ENCODE measurements at regions not wholly inside any gene's neighbourhood (a gene's known extent, or its start where the extent isn't known, plus 50 kb on each side); places are given as distances from the start of the nearest gene placed in this dataset.

DNA sequence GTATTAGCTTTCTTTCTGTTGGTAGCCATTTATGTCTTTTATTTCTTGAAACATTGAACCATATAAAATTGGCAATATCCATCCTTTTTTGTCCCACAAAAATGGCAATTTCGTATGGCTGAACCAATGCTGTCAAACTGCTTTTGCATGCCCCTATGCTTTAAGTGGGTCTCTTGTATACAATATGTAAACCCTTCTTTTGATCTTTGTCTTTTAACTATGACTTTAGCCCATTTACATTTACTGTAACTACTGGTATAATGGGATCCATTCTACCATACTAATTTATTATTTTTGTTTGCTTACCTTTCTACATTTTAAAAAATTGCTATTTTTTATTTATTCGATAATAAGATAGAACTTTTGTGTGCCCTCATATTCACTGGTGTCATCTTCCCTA lies 93.4 kb downstream of the TENT4A start:
- ChIA-PET CTCF (no interaction called here), POLR2A (no interaction called here)
- intact Hi-C loops (cut with micrococcal nuclease): no loop called here
- Mint-ChIP-seq H3K4me3 (no peak overlapping the region), H3K9me3 (no peaks in the 10 kb centered on the region), H3K27me3 (peaks cover 3% of the 10 kb centered on the region), H3K36me3 (ENCODE audit: low read depth) (no peaks in the 10 kb centered on the region), H3K4me1 (ENCODE audit: low read depth) (no peaks in the 10 kb centered on the region), H3K27ac (no peak overlapping the region)
- no peak for TF ChIP-seq CTCF (IDR thresholded peaks at IDR 0.05)
- ATAC-seq: no peak
- DNase-seq: no peak

DNA sequence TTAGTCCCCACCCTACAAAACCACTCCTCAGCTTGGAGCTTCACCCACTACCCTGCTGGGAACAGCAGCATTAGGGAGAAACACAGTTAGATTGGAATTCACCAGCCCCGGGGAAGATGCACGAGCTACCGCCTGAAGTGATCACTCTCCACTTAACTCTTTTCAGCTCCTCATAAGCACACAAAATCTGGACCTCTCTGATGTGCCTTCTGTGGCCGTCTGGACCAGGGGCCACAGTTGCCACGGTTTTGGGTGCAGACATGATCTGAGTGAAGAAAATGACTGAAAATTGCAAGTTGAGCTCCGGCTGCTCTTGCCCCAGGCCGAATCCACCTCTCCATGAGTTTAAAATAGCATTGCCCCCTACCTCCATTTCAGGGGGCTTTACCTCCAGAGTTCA lies 95.2 kb downstream of the TENT4A start:
- no peak for TF ChIP-seq CTCF (IDR thresholded peaks at IDR 0.05)
- intact Hi-C loops (cut with micrococcal nuclease): no loop called here
- Mint-ChIP-seq H3K27me3 (no peaks in the 10 kb centered on the region), H3K27ac (no peak overlapping the region), H3K36me3 (ENCODE audit: low read depth) (no peaks in the 10 kb centered on the region), H3K4me3 (no peak overlapping the region), H3K9me3 (no peaks in the 10 kb centered on the region), H3K4me1 (ENCODE audit: low read depth) (no peaks in the 10 kb centered on the region)
- no peak for ATAC-seq
- CTCF ChIA-PET: interaction anchor here (0.8 kb wide), 1 partner anchor 11 kb away, joined by 3 read pairs; no protein-coding TSS in a partner anchor
- POLR2A ChIA-PET: no interaction called here
- DNase-seq: no peak

DNA sequence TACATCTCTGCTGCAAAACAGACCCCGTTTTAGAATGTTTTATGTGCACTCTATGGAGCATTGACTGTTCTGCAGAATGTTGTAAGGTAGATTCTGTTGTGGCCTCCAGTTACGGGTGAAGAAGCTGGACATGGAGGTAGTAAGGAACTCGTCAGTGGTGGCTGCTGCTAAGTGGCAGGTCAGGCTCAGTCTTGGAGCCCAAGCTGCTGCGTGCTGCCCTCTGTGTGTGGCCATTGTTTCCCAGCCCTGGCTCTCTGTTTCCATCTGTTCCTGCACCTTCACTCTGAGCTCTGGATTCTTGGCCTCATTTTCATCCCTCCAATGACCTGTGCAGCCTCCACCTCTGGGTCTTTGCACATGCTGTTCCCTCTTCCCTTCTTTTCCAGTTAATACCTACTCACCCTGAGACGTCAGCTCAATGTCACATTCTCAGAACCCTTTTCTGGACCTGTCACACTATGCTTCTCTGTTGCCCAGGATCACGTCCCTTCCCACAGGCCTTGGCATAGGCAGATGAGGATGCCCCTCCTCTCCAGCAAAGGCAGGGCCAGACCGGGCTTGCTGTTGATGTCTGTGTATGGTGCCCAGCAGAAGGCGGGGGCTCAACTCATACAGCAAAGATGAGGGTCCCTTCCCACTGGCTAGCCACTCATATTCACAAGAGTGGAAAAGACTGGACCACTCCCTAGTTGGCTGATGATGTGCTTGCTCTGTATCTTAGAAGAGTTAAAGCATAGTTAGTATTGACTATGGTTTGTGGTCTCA lies 97.6 kb downstream of the TENT4A start:
- Mint-ChIP-seq H3K36me3 (ENCODE audit: low read depth) (no peaks in the 10 kb centered on the region), H3K27me3 (peaks cover 1% of the 10 kb centered on the region), H3K4me1 (ENCODE audit: low read depth) (no peaks in the 10 kb centered on the region), H3K4me3 (no peak overlapping the region), H3K27ac (no peak overlapping the region), H3K9me3 (no peaks in the 10 kb centered on the region)
- DNase-seq (no peak), ATAC-seq (no peak)
- intact Hi-C loops (cut with micrococcal nuclease): no loop called here
- no peak for TF ChIP-seq CTCF (IDR thresholded peaks at IDR 0.05)
- POLR2A ChIA-PET: no interaction called here
- CTCF ChIA-PET: interaction anchor here (2.3 kb wide), 1 partner anchor 9 kb away, joined by 7 read pairs; no protein-coding TSS in a partner anchor

DNA sequence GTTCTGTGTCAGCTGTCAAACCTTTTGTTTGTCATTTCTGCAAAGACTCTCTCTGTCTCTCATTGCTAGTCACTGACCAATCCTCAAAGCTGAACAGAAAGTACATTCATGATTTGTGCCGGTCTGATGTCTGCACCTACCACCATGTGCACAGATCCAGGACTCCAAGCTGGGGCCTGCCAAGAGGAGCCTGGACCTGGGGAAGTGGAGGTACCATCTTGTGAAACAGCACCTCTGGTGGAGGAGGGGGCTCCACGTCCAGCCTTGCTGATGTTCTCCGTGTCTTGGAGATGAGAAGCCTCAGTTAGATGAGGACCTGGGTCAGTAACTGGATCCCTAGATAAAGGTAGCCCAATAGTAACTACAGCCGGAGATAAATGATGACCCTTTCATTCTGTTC lies 98.9 kb downstream of the TENT4A start:
- Mint-ChIP-seq H3K27me3 (peaks cover 1% of the 10 kb centered on the region), H3K4me3 (no peak overlapping the region), H3K4me1 (ENCODE audit: low read depth) (no peaks in the 10 kb centered on the region), H3K9me3 (no peaks in the 10 kb centered on the region), H3K36me3 (ENCODE audit: low read depth) (no peaks in the 10 kb centered on the region), H3K27ac (no peak overlapping the region)
- ATAC-seq (no peak), DNase-seq (no peak)
- CTCF ChIA-PET: no interaction called here
- TF ChIP-seq CTCF (IDR thresholded peaks at IDR 0.05): no peak
- POLR2A ChIA-PET: no interaction called here
- intact Hi-C loops (cut with micrococcal nuclease): no loop called here

- Mint-ChIP-seq H3K4me1 (ENCODE audit: low read depth) (no peaks in the 10 kb centered on the region), H3K36me3 (ENCODE audit: low read depth) (no peaks in the 10 kb centered on the region), H3K27ac (no peak overlapping the region), H3K4me3 (no peak overlapping the region), H3K27me3 (peaks cover 1% of the 10 kb centered on the region), H3K9me3 (no peaks in the 10 kb centered on the region)
- DNase-seq: no peak
- POLR2A ChIA-PET: no interaction called here
- ATAC-seq: no peak
- TF ChIP-seq CTCF (IDR thresholded peaks at IDR 0.05): no peak
- intact Hi-C loops (cut with micrococcal nuclease): no loop called here
- CTCF ChIA-PET: interaction anchor here (1.1 kb wide), 1 partner anchor 9 kb away, joined by 5 read pairs; no protein-coding TSS in a partner anchor
Measured at GRCh38 chr5:6812800-6813731, 99.8 kb downstream of the TENT4A start.

Data from activated CD8-positive, alpha-beta T cell treated with anti-CD3 and anti-CD28 coated beads for 36 hours (primary cell).